Epithelial cell of esophagus (primary cell): ENCODE measurements at regions not wholly inside any gene's neighbourhood (a gene's known extent, or its start where the extent isn't known, plus 50 kb on each side); places are given as distances from the start of the nearest gene placed in this dataset.

Experiments
- DNase-seq: peaks from one replicate; pipeline ENCODE4 v3.0.0; 2010; ENCODE audit warnings: low read depth
- H3K4me3 ChIP-seq: 2 replicates; pipeline ENCODE4 v1.5.1; 2011; ENCODE audit warnings: mild to moderate bottlenecking, low read length, control low read depth
- CTCF ChIP-seq: IDR thresholded peaks from 2 replicates; pipeline ENCODE4 v1.5.1; 2011; ENCODE audit warnings: low read depth, mild to moderate bottlenecking, low read length, control low read depth, inconsistent platforms; ENCODE audit not compliant: insufficient read depth; ENCODE audit errors: missing control alignments

- TF ChIP-seq CTCF, result no peak
Observed at GRCh38 chr12:30044206-30044605, 260.5 kb upstream of the TMTC1 start.

GRCh38 chr12:30043151-30043847 is 259.6 kb upstream of the TMTC1 start:
- no peak for DNase-seq
- TF ChIP-seq CTCF, result no peak
- H3K4me3 ChIP-seq, result no peak overlapping the region

More at GRCh38 chr12:30044206-30044605, 260.5 kb upstream of the TMTC1 start:
- no peak for DNase-seq
- H3K4me3 ChIP-seq, result no peak overlapping the region

GRCh38 chr12:30041096-30041495 is 257.4 kb upstream of the TMTC1 start:
- H3K4me3 ChIP-seq, result no peak overlapping the region
- no peak for TF ChIP-seq CTCF
- no peak for DNase-seq

DNA sequence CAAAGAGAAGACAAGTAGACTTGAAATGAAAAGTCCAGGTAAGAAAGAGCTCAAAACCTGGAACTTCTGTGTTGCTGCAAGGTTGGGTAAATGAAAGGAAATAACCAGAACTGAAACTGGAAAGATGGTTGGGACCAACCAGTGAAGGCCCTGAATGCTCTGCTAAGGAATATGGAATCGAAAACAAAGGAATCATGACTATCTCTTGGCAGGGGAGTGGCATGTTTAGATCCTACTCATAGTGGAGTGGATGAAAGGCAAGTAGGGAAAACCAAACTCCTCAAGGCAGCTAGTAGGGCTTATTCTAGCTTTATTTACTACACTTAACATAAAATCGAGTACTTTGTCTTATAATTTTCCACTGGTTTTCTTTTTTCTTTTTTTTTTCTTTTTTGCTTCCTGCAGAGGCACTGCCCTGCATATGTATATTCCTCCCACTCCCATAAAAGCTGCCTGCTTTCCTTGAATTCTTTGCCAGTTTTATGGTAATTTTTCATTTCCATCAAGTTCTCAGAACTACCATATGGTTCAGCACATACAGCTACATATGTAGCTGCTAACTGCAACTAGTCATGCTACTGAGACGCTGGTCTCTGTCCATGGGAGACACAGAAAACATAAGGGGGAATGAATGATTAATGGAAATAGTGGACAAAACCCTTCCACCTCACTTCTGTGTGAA is 247.1 kb upstream of the TMTC1 start:
- H3K4me3 ChIP-seq, result no peak overlapping the region
- TF ChIP-seq CTCF, result no peak
- DNase-seq, result no peak

GRCh38 chr12:30026621-30027234 is 243.0 kb upstream of the TMTC1 start:
- H3K4me3 ChIP-seq, result no peak overlapping the region
- no peak for TF ChIP-seq CTCF
- peak; percentile 59 for DNase-seq

DNA sequence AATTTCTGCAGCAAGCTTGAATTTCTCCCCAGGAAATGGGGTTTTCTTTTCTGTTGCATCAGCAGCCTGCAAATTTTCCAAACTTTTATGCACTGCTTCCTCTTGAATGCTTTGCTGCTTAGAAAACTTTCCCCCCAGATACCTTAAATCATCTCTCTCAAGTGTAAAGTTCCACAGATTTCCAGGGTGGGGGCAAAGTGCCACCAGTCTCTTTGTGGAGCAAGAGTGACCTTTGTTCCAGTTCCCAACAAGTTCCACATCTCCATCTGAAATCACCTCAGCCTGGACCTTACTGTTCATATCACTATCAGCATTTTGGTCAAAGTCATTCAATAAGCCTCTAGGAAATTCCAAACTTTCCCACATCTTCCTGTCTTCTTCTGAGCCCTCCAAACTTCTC is 241.6 kb upstream of the TMTC1 start:
- no peak for DNase-seq
- no peak overlapping the region for H3K4me3 ChIP-seq
- no peak for TF ChIP-seq CTCF
